ENCODE measurements at regions not wholly inside any gene's neighbourhood (a gene's known extent, or its start where the extent isn't known, plus 50 kb on each side); places are given as distances from the start of the nearest gene placed in this dataset.

GRCh38 chr2:188785490-188785889, 188.7 kb upstream of the COL3A1 start (continued):
- TF ChIP-seq ZBTB34 (CRISPR knock-in tag; IDR thresholded peaks at IDR 0.05) (no peak), PAF1 (CRISPR knock-in tag; IDR thresholded peaks at IDR 0.05) (no peak), ARID3A (IDR thresholded peaks at IDR 0.05; ENCODE audit: low read depth, low read length) (no peak), BHLHE40 (IDR thresholded peaks at IDR 0.05; ENCODE audit: low read length) (no peak), MED8 (CRISPR knock-in tag; IDR thresholded peaks at IDR 0.05; ENCODE audit: insufficient replicate concordance) (no peak), CCDC6 (CRISPR knock-in tag; IDR thresholded peaks at IDR 0.05) (no peak), ZNF816 (CRISPR knock-in tag; IDR thresholded peaks at IDR 0.05; ENCODE audit: borderline replicate concordance) (no peak), KLF6 (CRISPR knock-in tag; IDR thresholded peaks at IDR 0.05) (no peak), ARID4A (CRISPR knock-in tag; IDR thresholded peaks at IDR 0.05; ENCODE audit: borderline replicate concordance) (no peak), KMT2B (CRISPR knock-in tag; IDR thresholded peaks at IDR 0.05) (no peak), KLF13 (CRISPR knock-in tag; IDR thresholded peaks at IDR 0.05) (no peak), RNF219 (CRISPR knock-in tag; IDR thresholded peaks at IDR 0.05) (no peak)
- TF ChIP-seq, protein P1, sequence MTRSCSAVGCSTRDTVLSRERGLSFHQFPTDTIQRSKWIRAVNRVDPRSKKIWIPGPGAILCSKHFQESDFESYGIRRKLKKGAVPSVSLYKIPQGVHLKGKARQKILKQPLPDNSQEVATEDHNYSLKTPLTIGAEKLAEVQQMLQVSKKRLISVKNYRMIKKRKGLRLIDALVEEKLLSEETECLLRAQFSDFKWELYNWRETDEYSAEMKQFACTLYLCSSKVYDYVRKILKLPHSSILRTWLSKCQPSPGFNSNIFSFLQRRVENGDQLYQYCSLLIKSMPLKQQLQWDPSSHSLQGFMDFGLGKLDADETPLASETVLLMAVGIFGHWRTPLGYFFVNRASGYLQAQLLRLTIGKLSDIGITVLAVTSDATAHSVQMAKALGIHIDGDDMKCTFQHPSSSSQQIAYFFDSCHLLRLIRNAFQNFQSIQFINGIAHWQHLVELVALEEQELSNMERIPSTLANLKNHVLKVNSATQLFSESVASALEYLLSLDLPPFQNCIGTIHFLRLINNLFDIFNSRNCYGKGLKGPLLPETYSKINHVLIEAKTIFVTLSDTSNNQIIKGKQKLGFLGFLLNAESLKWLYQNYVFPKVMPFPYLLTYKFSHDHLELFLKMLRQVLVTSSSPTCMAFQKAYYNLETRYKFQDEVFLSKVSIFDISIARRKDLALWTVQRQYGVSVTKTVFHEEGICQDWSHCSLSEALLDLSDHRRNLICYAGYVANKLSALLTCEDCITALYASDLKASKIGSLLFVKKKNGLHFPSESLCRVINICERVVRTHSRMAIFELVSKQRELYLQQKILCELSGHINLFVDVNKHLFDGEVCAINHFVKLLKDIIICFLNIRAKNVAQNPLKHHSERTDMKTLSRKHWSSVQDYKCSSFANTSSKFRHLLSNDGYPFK (CRISPR knock-in tag; IDR thresholded peaks at IDR 0.05; ENCODE audit: borderline replicate concordance), result no peak
